HepG2 (cell line): ENCODE measurements at regions not wholly inside any gene's neighbourhood (a gene's known extent, or its start where the extent isn't known, plus 50 kb on each side); places are given as distances from the start of the nearest gene placed in this dataset.

ENCODE experiments used
- ELF4 ChIP-seq: sonication (generic); formaldehyde crosslinking; IDR thresholded peaks from 2 replicates; pipeline ENCODE4 v1.5.0; 2020; ENCODE audit warnings: missing genetic modification reagents, mild to moderate bottlenecking, moderate library complexity, borderline replicate concordance
- HNF4A ChIP-seq: sonication (generic); formaldehyde crosslinking; IDR thresholded peaks from 2 replicates; pipeline ENCODE4 v1.4.0; 2020; ENCODE audit warnings: missing genetic modification reagents
- REL ChIP-seq: sonication (generic); formaldehyde crosslinking; conservative IDR thresholded peaks from 2 replicates; pipeline ENCODE4 v1.8.0; 2022; ENCODE audit warnings: mild to moderate bottlenecking, missing genetic modification reagents, moderate library complexity
- ZNF3 ChIP-seq: IDR thresholded peaks from 2 replicates; pipeline ENCODE4 v1.7.0; 2017; ENCODE audit warnings: inconsistent platforms
- ZNF337 ChIP-seq: sonication (generic); formaldehyde crosslinking; IDR thresholded peaks from 2 replicates; pipeline ENCODE4 v1.5.1; 2020; ENCODE audit warnings: missing genetic modification reagents, low read depth, mild to moderate bottlenecking, borderline replicate concordance
- TF ChIP-seq, protein P1 (sequence below): sonication (generic); formaldehyde crosslinking; IDR thresholded peaks from 2 replicates; pipeline ENCODE4 v1.4.0; 2020; ENCODE audit warnings: mild to moderate bottlenecking, missing genetic modification reagents
- TF ChIP-seq, protein P2 (sequence below): sonication (generic); formaldehyde crosslinking; IDR thresholded peaks from 2 replicates; pipeline ENCODE4 v1.4.0; 2020; ENCODE audit warnings: missing genetic modification reagents, borderline replicate concordance
- TF ChIP-seq, protein P3 (sequence below), 2 experiments: sonication (generic) in 1 of 2; formaldehyde crosslinking in 1 of 2; IDR thresholded peaks; 2 replicates each; pipeline versions ENCODE4 v1.5.1 to v1.6.1; 2011 to 2020; ENCODE audit warnings: borderline replicate concordance in 1 of 2, low read depth in 1 of 2, low read length in 1 of 2, mild to moderate bottlenecking in 1 of 2, missing genetic modification reagents in 1 of 2, moderate library complexity in 1 of 2
- TF ChIP-seq, protein P4 (sequence below): sonication (generic); formaldehyde crosslinking; IDR thresholded peaks from 2 replicates; pipeline ENCODE4 v1.5.0; 2020; ENCODE audit warnings: mild to moderate bottlenecking, missing genetic modification reagents, moderate library complexity
- TF ChIP-seq, protein P5 (sequence below): sonication (generic); formaldehyde crosslinking; conservative IDR thresholded peaks from 2 replicates; pipeline ENCODE4 v1.5.0; 2020; ENCODE audit warnings: missing genetic modification reagents

DNA sequence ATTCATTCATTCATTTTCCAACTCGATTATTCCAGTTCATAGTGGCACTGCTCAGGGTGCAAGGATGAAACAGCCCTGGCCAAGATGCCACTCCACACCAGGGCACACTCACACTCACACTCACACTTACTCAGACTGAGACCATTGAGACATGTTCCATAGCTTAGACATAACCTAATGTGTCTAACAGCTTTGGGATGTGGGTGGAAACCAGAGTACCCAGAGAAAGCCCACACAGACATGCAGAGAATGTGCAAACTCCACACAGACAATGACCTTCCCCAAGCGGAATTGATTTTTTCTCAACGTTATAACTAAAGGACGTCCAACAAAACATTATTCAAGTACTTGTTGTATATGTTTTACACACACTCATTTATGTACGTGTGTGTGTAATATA lies 1363.5 kb downstream of the EFNA5 start:
- no peak for TF ChIP-seq ZNF337
- TF ChIP-seq, protein P1, sequence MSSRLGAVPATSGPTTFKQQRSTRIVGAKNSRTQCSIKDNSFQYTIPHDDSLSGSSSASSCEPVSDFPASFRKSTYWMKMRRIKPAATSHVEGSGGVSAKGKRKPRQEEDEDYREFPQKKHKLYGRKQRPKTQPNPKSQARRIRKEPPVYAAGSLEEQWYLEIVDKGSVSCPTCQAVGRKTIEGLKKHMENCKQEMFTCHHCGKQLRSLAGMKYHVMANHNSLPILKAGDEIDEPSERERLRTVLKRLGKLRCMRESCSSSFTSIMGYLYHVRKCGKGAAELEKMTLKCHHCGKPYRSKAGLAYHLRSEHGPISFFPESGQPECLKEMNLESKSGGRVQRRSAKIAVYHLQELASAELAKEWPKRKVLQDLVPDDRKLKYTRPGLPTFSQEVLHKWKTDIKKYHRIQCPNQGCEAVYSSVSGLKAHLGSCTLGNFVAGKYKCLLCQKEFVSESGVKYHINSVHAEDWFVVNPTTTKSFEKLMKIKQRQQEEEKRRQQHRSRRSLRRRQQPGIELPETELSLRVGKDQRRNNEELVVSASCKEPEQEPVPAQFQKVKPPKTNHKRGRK (CRISPR knock-in tag) = no peak
- TF ChIP-seq, protein P2, sequence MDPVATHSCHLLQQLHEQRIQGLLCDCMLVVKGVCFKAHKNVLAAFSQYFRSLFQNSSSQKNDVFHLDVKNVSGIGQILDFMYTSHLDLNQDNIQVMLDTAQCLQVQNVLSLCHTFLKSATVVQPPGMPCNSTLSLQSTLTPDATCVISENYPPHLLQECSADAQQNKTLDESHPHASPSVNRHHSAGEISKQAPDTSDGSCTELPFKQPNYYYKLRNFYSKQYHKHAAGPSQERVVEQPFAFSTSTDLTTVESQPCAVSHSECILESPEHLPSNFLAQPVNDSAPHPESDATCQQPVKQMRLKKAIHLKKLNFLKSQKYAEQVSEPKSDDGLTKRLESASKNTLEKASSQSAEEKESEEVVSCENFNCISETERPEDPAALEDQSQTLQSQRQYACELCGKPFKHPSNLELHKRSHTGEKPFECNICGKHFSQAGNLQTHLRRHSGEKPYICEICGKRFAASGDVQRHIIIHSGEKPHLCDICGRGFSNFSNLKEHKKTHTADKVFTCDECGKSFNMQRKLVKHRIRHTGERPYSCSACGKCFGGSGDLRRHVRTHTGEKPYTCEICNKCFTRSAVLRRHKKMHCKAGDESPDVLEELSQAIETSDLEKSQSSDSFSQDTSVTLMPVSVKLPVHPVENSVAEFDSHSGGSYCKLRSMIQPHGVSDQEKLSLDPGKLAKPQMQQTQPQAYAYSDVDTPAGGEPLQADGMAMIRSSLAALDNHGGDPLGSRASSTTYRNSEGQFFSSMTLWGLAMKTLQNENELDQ = no peak
- no peak for TF ChIP-seq ZNF3 (CRISPR knock-in tag)
- no peak for TF ChIP-seq HNF4A (CRISPR knock-in tag)
- TF ChIP-seq ELF4 (CRISPR knock-in tag) = no peak
- TF ChIP-seq, protein P3, sequence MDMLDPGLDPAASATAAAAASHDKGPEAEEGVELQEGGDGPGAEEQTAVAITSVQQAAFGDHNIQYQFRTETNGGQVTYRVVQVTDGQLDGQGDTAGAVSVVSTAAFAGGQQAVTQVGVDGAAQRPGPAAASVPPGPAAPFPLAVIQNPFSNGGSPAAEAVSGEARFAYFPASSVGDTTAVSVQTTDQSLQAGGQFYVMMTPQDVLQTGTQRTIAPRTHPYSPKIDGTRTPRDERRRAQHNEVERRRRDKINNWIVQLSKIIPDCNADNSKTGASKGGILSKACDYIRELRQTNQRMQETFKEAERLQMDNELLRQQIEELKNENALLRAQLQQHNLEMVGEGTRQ (IDR thresholded peaks at IDR 0.05; ENCODE audit: low read depth, low read length) = no peak
- TF ChIP-seq, protein P3 (CRISPR knock-in tag; IDR thresholded peaks at IDR 0.05; ENCODE audit: borderline replicate concordance) = no peak
- TF ChIP-seq, protein P4, sequence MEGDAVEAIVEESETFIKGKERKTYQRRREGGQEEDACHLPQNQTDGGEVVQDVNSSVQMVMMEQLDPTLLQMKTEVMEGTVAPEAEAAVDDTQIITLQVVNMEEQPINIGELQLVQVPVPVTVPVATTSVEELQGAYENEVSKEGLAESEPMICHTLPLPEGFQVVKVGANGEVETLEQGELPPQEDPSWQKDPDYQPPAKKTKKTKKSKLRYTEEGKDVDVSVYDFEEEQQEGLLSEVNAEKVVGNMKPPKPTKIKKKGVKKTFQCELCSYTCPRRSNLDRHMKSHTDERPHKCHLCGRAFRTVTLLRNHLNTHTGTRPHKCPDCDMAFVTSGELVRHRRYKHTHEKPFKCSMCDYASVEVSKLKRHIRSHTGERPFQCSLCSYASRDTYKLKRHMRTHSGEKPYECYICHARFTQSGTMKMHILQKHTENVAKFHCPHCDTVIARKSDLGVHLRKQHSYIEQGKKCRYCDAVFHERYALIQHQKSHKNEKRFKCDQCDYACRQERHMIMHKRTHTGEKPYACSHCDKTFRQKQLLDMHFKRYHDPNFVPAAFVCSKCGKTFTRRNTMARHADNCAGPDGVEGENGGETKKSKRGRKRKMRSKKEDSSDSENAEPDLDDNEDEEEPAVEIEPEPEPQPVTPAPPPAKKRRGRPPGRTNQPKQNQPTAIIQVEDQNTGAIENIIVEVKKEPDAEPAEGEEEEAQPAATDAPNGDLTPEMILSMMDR (CRISPR knock-in tag) = no peak
- no peak for TF ChIP-seq REL (CRISPR knock-in tag)
- TF ChIP-seq, protein P5, sequence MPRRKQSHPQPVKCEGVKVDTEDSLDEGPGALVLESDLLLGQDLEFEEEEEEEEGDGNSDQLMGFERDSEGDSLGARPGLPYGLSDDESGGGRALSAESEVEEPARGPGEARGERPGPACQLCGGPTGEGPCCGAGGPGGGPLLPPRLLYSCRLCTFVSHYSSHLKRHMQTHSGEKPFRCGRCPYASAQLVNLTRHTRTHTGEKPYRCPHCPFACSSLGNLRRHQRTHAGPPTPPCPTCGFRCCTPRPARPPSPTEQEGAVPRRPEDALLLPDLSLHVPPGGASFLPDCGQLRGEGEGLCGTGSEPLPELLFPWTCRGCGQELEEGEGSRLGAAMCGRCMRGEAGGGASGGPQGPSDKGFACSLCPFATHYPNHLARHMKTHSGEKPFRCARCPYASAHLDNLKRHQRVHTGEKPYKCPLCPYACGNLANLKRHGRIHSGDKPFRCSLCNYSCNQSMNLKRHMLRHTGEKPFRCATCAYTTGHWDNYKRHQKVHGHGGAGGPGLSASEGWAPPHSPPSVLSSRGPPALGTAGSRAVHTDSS (CRISPR knock-in tag) = no peak
